ENCODE measurements at regions not wholly inside any gene's neighbourhood (a gene's known extent, or its start where the extent isn't known, plus 50 kb on each side); places are given as distances from the start of the nearest gene placed in this dataset.

DNA sequence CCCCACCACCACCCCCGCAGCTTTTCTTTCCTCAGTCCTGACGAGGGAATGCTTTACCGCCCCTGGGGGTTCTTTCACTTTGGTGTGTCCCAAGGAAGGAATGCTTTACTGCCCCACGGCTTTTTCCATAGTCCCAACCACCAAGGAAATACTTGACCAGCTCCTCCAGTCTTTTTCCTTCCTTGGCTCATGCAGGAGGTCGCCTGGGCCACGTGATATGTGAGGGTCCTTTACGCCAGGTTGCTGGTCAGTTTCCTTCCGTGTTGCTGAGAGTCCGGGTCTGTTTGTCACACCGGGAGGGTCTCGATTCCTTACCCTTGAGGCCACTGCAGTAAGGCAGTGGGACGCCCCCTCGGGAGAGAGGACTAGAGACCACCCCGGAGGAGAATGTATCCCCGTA is 58.9 kb upstream of the CDH4 start:
- DNase-seq (ENCODE audit: low spot score) (no peak), ATAC-seq (no peak)

All from left lobe of liver (tissue), 2 donors.